B cell (primary cell): ENCODE measurements at regions not wholly inside any gene's neighbourhood (a gene's known extent, or its start where the extent isn't known, plus 50 kb on each side); places are given as distances from the start of the nearest gene placed in this dataset.

Source experiments
- EZH2 ChIP-seq: IDR thresholded peaks from 2 replicates; pipeline ENCODE4 v1.6.1; 2012; ENCODE audit warnings: borderline replicate concordance, low read depth, mild to moderate bottlenecking, moderate library complexity, low read length; ENCODE audit not compliant: insufficient read depth, poor library complexity, severe bottlenecking
- TF ChIP-seq, protein P1 (sequence below): fragments of 200-600 bp; IDR thresholded peaks from one replicate; pipeline ENCODE4 v1.8.0; 2022; ENCODE audit warnings: antibody characterized with exemption, mild to moderate bottlenecking

DNA sequence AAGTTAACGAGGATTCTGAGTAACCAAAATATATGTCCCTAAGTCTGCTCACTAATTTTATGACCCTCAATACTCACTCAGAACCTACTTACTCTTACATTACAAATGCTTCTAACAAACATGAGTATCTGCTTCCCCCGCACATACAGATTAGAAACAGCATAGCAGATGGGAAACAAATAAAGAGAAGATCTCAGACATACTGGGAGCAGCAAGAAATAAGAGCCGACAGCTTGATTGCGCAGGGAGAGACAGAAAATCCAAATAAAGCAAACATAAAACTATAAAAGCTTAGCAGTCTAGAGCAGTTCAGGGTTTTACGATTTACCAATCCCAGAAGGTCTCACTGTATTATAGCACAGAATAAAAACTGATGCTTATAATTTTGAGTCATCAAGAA, 89.1 kb upstream of the DBX1 start:
- TF ChIP-seq, protein P1, sequence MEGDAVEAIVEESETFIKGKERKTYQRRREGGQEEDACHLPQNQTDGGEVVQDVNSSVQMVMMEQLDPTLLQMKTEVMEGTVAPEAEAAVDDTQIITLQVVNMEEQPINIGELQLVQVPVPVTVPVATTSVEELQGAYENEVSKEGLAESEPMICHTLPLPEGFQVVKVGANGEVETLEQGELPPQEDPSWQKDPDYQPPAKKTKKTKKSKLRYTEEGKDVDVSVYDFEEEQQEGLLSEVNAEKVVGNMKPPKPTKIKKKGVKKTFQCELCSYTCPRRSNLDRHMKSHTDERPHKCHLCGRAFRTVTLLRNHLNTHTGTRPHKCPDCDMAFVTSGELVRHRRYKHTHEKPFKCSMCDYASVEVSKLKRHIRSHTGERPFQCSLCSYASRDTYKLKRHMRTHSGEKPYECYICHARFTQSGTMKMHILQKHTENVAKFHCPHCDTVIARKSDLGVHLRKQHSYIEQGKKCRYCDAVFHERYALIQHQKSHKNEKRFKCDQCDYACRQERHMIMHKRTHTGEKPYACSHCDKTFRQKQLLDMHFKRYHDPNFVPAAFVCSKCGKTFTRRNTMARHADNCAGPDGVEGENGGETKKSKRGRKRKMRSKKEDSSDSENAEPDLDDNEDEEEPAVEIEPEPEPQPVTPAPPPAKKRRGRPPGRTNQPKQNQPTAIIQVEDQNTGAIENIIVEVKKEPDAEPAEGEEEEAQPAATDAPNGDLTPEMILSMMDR = no peak
- TF ChIP-seq EZH2 = no peak
